ENCODE measurements at regions not wholly inside any gene's neighbourhood (a gene's known extent, or its start where the extent isn't known, plus 50 kb on each side); places are given as distances from the start of the nearest gene placed in this dataset.

DNA sequence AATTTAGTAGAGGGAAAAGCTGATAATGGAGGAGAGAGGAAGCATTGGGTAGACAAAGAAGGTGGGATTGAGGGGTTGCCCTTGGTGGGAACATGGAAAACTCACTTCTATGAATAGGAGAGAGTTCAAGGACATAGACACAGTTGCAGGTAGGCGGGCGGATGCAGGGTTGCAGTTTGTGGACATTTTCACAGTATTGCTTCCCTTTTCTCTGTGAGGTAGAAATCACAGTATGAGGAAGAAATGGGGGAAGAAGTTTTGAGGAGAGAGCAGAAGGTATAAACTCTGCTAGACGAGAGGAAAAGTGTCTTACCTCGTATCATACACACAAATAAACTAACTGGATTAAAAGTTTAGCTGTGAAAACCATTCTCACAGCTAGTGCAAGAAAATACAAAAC lies 200.7 kb upstream of the ECI2 start:
- TF ChIP-seq POLR2AphosphoS5 (IDR thresholded peaks at IDR 0.05; ENCODE audit: low read depth, low read length) (no peak), SIN3A (IDR thresholded peaks at IDR 0.05; ENCODE audit: borderline replicate concordance, insufficient read depth, low read length) (no peak), TAF1 (IDR thresholded peaks at IDR 0.05; ENCODE audit: borderline replicate concordance, insufficient read depth, low read length) (no peak), FOXP2 (optimal IDR thresholded peaks at IDR 0.05; ENCODE audit: borderline replicate concordance, extremely low read depth, extremely low read length, insufficient read depth) (no peak)
- TF ChIP-seq, protein P1, sequence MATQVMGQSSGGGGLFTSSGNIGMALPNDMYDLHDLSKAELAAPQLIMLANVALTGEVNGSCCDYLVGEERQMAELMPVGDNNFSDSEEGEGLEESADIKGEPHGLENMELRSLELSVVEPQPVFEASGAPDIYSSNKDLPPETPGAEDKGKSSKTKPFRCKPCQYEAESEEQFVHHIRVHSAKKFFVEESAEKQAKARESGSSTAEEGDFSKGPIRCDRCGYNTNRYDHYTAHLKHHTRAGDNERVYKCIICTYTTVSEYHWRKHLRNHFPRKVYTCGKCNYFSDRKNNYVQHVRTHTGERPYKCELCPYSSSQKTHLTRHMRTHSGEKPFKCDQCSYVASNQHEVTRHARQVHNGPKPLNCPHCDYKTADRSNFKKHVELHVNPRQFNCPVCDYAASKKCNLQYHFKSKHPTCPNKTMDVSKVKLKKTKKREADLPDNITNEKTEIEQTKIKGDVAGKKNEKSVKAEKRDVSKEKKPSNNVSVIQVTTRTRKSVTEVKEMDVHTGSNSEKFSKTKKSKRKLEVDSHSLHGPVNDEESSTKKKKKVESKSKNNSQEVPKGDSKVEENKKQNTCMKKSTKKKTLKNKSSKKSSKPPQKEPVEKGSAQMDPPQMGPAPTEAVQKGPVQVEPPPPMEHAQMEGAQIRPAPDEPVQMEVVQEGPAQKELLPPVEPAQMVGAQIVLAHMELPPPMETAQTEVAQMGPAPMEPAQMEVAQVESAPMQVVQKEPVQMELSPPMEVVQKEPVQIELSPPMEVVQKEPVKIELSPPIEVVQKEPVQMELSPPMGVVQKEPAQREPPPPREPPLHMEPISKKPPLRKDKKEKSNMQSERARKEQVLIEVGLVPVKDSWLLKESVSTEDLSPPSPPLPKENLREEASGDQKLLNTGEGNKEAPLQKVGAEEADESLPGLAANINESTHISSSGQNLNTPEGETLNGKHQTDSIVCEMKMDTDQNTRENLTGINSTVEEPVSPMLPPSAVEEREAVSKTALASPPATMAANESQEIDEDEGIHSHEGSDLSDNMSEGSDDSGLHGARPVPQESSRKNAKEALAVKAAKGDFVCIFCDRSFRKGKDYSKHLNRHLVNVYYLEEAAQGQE (IDR thresholded peaks at IDR 0.05; ENCODE audit: insufficient read depth in 1 of 2, low read depth in 2 of 2, low read length in 2 of 2): no peak

DNA sequence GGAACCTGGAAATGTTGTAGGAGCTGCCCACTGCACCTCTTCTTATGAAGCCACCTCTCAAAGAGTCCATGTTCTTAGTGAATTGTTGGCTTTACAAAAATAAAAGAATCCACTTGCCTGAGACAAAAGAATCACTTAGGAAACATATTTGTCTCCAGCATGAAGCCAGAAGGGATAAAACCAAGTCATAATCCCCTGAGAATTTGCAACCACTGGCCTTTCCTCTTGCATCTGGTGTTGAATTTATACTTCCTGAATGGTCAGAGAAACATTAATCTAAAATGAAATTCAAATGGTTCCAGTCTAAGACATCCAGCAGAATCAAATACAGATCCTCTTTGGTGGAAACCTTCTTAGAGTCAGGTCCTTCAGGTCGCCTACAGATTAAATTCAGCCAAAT lies 192.5 kb upstream of the ECI2 start:
- no peak for TF ChIP-seq FOXP2 (optimal IDR thresholded peaks at IDR 0.05; ENCODE audit: borderline replicate concordance, extremely low read depth, extremely low read length, insufficient read depth)
- TF ChIP-seq, protein P1 (IDR thresholded peaks at IDR 0.05; ENCODE audit: insufficient read depth in 1 of 2, low read depth in 2 of 2, low read length in 2 of 2): no peak
- TF ChIP-seq POLR2AphosphoS5 (IDR thresholded peaks at IDR 0.05; ENCODE audit: low read depth, low read length): no peak
- TF ChIP-seq SIN3A (IDR thresholded peaks at IDR 0.05; ENCODE audit: borderline replicate concordance, insufficient read depth, low read length): no peak
- TF ChIP-seq TAF1 (IDR thresholded peaks at IDR 0.05; ENCODE audit: borderline replicate concordance, insufficient read depth, low read length): no peak

DNA sequence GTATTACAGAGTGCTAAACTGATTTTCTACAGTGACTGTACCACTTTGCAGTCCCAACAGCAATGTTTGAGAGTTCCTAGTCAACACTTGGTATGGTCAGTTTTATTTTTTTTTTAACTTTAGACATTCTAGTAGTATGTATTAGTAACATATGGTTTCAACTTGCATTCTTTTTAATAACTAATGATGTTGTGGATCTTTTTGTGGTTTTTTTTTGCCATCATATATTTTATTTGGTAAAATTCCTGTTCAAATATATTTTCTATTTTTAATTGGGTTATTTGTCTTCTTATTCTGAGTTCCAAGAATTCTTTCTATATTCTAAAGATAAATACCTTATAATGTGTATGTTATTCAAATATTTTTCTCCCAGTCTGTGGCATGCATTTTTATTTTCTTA lies 189.4 kb upstream of the ECI2 start:
- TF ChIP-seq TAF1 (IDR thresholded peaks at IDR 0.05; ENCODE audit: borderline replicate concordance, insufficient read depth, low read length): no peak
- TF ChIP-seq, protein P1 (IDR thresholded peaks at IDR 0.05; ENCODE audit: insufficient read depth in 1 of 2, low read depth in 2 of 2, low read length in 2 of 2): no peak
- no peak for TF ChIP-seq POLR2AphosphoS5 (IDR thresholded peaks at IDR 0.05; ENCODE audit: low read depth, low read length)
- no peak for TF ChIP-seq SIN3A (IDR thresholded peaks at IDR 0.05; ENCODE audit: borderline replicate concordance, insufficient read depth, low read length)
- TF ChIP-seq FOXP2 (optimal IDR thresholded peaks at IDR 0.05; ENCODE audit: borderline replicate concordance, extremely low read depth, extremely low read length, insufficient read depth): no peak

DNA sequence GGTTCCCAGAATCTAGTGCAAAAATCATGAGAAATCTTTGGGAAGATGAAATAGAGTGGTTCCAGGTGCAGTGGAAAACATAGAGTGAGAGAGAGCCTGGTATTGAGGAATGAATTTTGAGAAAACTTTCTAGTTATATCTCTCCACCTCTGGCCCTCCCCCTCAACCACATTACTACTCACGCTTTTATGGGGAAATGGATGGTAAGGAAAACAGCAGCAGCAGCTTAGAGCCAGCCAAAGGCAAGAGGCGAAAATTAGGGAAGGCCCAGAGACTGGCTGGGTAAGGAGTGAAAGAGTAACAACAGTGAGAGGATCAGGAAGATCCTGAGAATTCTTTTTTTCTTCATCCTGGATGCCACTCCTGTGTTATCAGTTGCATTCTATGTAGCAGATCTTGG lies 187.9 kb upstream of the ECI2 start:
- TF ChIP-seq FOXP2 (optimal IDR thresholded peaks at IDR 0.05; ENCODE audit: borderline replicate concordance, extremely low read depth, extremely low read length, insufficient read depth) (no peak), SIN3A (IDR thresholded peaks at IDR 0.05; ENCODE audit: borderline replicate concordance, insufficient read depth, low read length) (no peak), TAF1 (IDR thresholded peaks at IDR 0.05; ENCODE audit: borderline replicate concordance, insufficient read depth, low read length) (no peak), POLR2AphosphoS5 (IDR thresholded peaks at IDR 0.05; ENCODE audit: low read depth, low read length) (no peak)
- TF ChIP-seq, protein P1 (IDR thresholded peaks at IDR 0.05; ENCODE audit: insufficient read depth in 1 of 2, low read depth in 2 of 2, low read length in 2 of 2): no peak

DNA sequence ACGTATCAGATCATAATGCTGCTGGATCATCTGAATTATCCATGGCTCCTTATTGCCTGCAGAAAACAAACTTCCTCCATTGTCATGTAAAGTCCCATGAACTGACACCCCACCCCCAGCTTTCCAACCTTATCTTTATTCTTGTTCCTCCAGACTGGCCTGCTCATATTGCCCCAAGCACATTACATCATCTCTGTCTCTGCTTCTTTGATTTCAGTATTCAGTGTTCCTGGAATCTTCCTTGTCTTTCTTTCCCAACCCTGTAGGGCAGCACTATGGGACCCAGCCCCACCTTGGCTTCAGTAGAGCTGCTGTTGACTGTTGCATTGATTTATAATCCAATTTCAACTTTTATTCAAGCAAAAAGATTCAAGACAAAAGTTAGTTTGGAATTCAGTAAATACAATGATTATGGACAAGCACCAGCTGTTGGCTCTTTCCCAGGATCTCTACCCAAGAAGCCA lies 187.5 kb upstream of the ECI2 start:
- TF ChIP-seq SIN3A (IDR thresholded peaks at IDR 0.05; ENCODE audit: borderline replicate concordance, insufficient read depth, low read length): no peak
- TF ChIP-seq, protein P1 (IDR thresholded peaks at IDR 0.05; ENCODE audit: insufficient read depth in 1 of 2, low read depth in 2 of 2, low read length in 2 of 2): no peak
- TF ChIP-seq TAF1 (IDR thresholded peaks at IDR 0.05; ENCODE audit: borderline replicate concordance, insufficient read depth, low read length): no peak
- no peak for TF ChIP-seq POLR2AphosphoS5 (IDR thresholded peaks at IDR 0.05; ENCODE audit: low read depth, low read length)
- no peak for TF ChIP-seq FOXP2 (optimal IDR thresholded peaks at IDR 0.05; ENCODE audit: borderline replicate concordance, extremely low read depth, extremely low read length, insufficient read depth)

Data from PFSK-1 (cell line).